DOHH2 (cell line): ENCODE measurements at regions not wholly inside any gene's neighbourhood (a gene's known extent, or its start where the extent isn't known, plus 50 kb on each side); places are given as distances from the start of the nearest gene placed in this dataset.

Source experiments
- H3F3A ChIP-seq: fragments of 200-600 bp; sonication (generic), shearing (Covaris generic); 2 replicates; pipeline ENCODE4 v1.6.0; 2016; ENCODE audit warnings: antibody characterized with exemption, mild to moderate bottlenecking; ENCODE audit not compliant: control insufficient read depth, insufficient read depth
- H3K27ac ChIP-seq: fragments of 200-600 bp; sonication (generic); 2 replicates; pipeline ENCODE4 v1.5.1; 2014; ENCODE audit warnings: low read depth, mild to moderate bottlenecking, low read length, moderate library complexity
- H3K27me3 ChIP-seq: fragments of 200-600 bp; sonication (generic); 2 replicates; pipeline ENCODE4 v1.6.1; 2014; ENCODE audit warnings: mild to moderate bottlenecking, low read length, mixed read lengths; ENCODE audit not compliant: control insufficient read depth
- H3K36me3 ChIP-seq: fragments of 200-600 bp; sonication (generic); 2 replicates; pipeline ENCODE4 v1.6.1; 2014; ENCODE audit warnings: mild to moderate bottlenecking, low read length, moderate library complexity, mixed read lengths; ENCODE audit not compliant: control insufficient read depth
- H3K4me1 ChIP-seq: fragments of 200-600 bp; sonication (generic); 2 replicates; pipeline ENCODE4 v1.6.1; 2014; ENCODE audit warnings: mild to moderate bottlenecking, low read length, mixed read lengths; ENCODE audit not compliant: control insufficient read depth
- H3K4me2 ChIP-seq: fragments of 200-600 bp; sonication (generic); 2 replicates; pipeline ENCODE4 v1.6.0; 2014; ENCODE audit warnings: mild to moderate bottlenecking, low read length, moderate library complexity
- H3K4me3 ChIP-seq: fragments of 200-600 bp; sonication (generic); 2 replicates; pipeline ENCODE4 v1.5.1; 2014; ENCODE audit warnings: mild to moderate bottlenecking, low read length, mixed read lengths
- H3K79me2 ChIP-seq: fragments of 200-600 bp; sonication (generic); 2 replicates; pipeline ENCODE4 v1.6.1; 2014; ENCODE audit warnings: mild to moderate bottlenecking, low read length, mixed read lengths; ENCODE audit not compliant: control insufficient read depth
- H3K9me2 ChIP-seq: fragments of 200-600 bp; sonication (generic); replicated peaks from 2 replicates; pipeline ENCODE4 v1.6.1; 2014; ENCODE audit warnings: mild to moderate bottlenecking, low read length, mixed read lengths; ENCODE audit not compliant: control insufficient read depth
- H3K9me3 ChIP-seq: fragments of 200-600 bp; sonication (generic); 2 replicates; pipeline ENCODE4 v1.6.1; 2014; ENCODE audit warnings: antibody characterized with exemption, low read length, mixed read lengths; ENCODE audit not compliant: control insufficient read depth, insufficient read depth
- H4K20me1 ChIP-seq: fragments of 200-600 bp; sonication (generic); 2 replicates; pipeline ENCODE4 v1.6.0; 2014; ENCODE audit warnings: low read depth, mild to moderate bottlenecking, antibody characterized with exemption, low read length, moderate library complexity; ENCODE audit not compliant: control insufficient read depth, insufficient read depth
- EZH2phosphoT487 ChIP-seq: fragments of 200-600 bp; sonication (generic); IDR thresholded peaks from 2 replicates; pipeline ENCODE4 v1.6.1; 2017; ENCODE audit warnings: borderline replicate concordance, mild to moderate bottlenecking, antibody characterized with exemption, low read length, moderate library complexity, mixed read lengths
- TF ChIP-seq, protein P1 (sequence below): fragments of 200-600 bp; sonication (generic); IDR thresholded peaks from one replicate; pipeline ENCODE4 v1.5.1; 2014; ENCODE audit warnings: antibody characterized with exemption, mild to moderate bottlenecking, low read depth, low read length; ENCODE audit not compliant: poor library complexity, severe bottlenecking

DNA sequence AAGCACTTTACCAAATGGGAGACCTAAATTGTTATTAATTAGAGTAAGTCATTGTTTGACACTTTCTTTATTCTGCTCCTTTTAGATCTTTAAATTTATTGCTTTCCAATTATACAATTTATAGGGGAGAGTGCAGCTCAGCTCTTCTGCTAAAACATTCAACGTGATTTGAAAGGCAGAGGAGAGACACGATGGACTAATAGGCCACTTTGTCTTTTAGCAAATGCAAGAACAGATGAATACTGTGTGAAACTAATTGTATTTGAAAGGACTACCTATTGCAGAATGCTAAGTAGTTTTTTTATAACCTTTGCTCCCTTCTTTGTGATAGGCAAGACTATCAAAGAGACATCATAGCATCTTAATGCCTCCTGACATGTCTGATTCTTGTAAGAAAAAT lies 320.4 kb upstream of the KLF3 start:
- no peak overlapping the region for H3K27ac ChIP-seq
- no peak overlapping the region for H3K4me2 ChIP-seq
- no peaks in the 10 kb centered on the region for H3F3A ChIP-seq
- no peaks in the 10 kb centered on the region; the same call in 1 of the 2 replicates for H3K9me3 ChIP-seq
- H3K27me3 ChIP-seq: no peaks in the 10 kb centered on the region
- TF ChIP-seq, protein P1, sequence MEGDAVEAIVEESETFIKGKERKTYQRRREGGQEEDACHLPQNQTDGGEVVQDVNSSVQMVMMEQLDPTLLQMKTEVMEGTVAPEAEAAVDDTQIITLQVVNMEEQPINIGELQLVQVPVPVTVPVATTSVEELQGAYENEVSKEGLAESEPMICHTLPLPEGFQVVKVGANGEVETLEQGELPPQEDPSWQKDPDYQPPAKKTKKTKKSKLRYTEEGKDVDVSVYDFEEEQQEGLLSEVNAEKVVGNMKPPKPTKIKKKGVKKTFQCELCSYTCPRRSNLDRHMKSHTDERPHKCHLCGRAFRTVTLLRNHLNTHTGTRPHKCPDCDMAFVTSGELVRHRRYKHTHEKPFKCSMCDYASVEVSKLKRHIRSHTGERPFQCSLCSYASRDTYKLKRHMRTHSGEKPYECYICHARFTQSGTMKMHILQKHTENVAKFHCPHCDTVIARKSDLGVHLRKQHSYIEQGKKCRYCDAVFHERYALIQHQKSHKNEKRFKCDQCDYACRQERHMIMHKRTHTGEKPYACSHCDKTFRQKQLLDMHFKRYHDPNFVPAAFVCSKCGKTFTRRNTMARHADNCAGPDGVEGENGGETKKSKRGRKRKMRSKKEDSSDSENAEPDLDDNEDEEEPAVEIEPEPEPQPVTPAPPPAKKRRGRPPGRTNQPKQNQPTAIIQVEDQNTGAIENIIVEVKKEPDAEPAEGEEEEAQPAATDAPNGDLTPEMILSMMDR: no peak
- no peak for TF ChIP-seq EZH2phosphoT487
- no peaks in the 10 kb centered on the region for H3K79me2 ChIP-seq
- H3K4me1 ChIP-seq: no peaks in the 10 kb centered on the region
- no peaks in the 10 kb centered on the region for H4K20me1 ChIP-seq
- no peaks in the 10 kb centered on the region for H3K36me3 ChIP-seq
- no peak overlapping the region for H3K4me3 ChIP-seq
- no peaks in the 10 kb centered on the region for H3K9me2 ChIP-seq

DNA sequence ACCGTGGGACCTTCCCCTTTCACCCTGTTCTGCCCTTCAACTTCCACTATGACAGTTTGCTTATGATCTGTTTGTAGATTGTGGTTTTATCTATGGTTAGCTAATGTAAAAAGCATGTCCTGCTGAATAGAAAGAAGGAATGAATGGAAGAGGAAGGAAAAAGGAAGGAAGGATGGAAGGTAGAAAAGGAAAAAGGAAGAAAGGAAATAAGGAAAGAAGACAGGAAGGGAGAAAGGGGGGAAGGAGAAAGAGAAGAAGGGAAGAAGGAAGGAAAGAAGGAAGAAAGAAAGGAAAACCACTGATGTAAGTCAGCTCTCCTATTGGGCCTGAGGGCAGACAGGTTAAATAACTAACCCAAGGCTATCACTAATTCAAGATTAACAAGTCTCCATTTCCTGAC lies 319.1 kb upstream of the KLF3 start:
- Histone ChIP-seq H3F3A (no peaks in the 10 kb centered on the region), H3K79me2 (no peaks in the 10 kb centered on the region), H3K27me3 (no peaks in the 10 kb centered on the region), H3K4me2 (no peak overlapping the region), H4K20me1 (no peaks in the 10 kb centered on the region), H3K9me2 (no peaks in the 10 kb centered on the region), H3K4me3 (no peak overlapping the region), H3K36me3 (no peaks in the 10 kb centered on the region), H3K9me3 (no peaks in the 10 kb centered on the region), H3K4me1 (no peaks in the 10 kb centered on the region), H3K27ac (no peak overlapping the region)
- TF ChIP-seq EZH2phosphoT487: no peak
- TF ChIP-seq, protein P1: no peak

DNA sequence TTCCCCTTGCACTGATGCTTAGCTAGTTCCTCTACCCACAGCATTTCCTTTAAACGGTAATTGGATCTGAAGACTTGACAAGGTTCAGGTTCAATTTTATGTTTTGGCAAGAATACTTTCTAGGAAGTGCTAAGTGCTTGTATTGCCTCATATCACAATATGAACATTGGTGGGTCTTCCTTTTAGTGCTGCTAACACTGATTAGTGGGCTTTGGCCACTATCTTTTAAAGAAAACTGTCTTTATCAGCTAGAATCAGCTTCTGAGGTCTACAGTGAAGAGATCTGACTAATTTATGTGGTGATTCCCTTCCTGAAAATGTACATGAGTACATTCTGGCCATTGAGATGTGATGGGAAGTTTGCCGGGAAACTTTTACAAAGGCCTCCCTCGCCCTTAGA lies 316.7 kb upstream of the KLF3 start:
- no peak for TF ChIP-seq EZH2phosphoT487
- TF ChIP-seq, protein P1: no peak

DNA sequence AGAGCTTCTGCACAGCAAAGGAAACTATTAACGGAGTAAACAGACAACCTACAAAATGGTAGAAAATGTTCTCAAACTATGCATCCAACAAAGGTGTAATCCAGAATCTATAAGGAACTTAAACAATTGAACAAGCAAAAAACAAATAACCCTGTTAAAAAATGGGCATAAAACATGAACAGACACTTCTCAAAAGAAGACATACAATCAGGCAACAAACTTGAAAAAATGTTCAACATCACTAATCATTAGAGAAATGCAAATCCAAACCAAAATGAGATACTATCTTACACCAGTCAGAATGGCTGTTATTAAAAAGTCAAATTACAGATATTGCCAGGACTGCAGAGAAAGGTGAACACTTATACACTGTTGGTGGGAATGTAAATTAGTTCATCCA lies 309.6 kb upstream of the KLF3 start:
- Histone ChIP-seq H3F3A (no peaks in the 10 kb centered on the region), H3K9me2 (no peaks in the 10 kb centered on the region), H3K4me3 (no peak overlapping the region), H3K9me3 (no peaks in the 10 kb centered on the region), H3K4me1 (no peaks in the 10 kb centered on the region), H3K79me2 (no peaks in the 10 kb centered on the region), H3K27me3 (peaks cover 6% of the 10 kb centered on the region; the same call in 1 of the 2 replicates), H4K20me1 (no peaks in the 10 kb centered on the region), H3K36me3 (no peaks in the 10 kb centered on the region), H3K4me2 (no peak overlapping the region), H3K27ac (no peak overlapping the region)
- no peak for TF ChIP-seq EZH2phosphoT487
- TF ChIP-seq, protein P1: no peak

More for the DNA sequence above, 316.7 kb upstream of the KLF3 start:
- H3K4me1 ChIP-seq: no peaks in the 10 kb centered on the region
- no peaks in the 10 kb centered on the region for H4K20me1 ChIP-seq
- no peaks in the 10 kb centered on the region for H3K27me3 ChIP-seq
- H3K9me2 ChIP-seq: no peaks in the 10 kb centered on the region
- no peaks in the 10 kb centered on the region for H3K79me2 ChIP-seq
- no peak overlapping the region for H3K4me3 ChIP-seq
- H3K36me3 ChIP-seq: no peaks in the 10 kb centered on the region
- H3K4me2 ChIP-seq: no peak overlapping the region
- H3K9me3 ChIP-seq: no peaks in the 10 kb centered on the region
- no peak overlapping the region for H3K27ac ChIP-seq
- H3F3A ChIP-seq: no peaks in the 10 kb centered on the region
